Colonic mucosa (tissue), 4 donors: ENCODE measurements at regions not wholly inside any gene's neighbourhood (a gene's known extent, or its start where the extent isn't known, plus 50 kb on each side); places are given as distances from the start of the nearest gene placed in this dataset.

Experiments
- DNase-seq: peaks from one replicate; pipeline ENCODE4 v3.0.0-alpha.2; 2020
- H3K27ac ChIP-seq: fragments of 200-600 bp; one replicate; pipeline ENCODE4 v1.8.0; 2021
- H3K27me3 ChIP-seq: fragments of 200-600 bp; one replicate; pipeline ENCODE4 v1.8.0; 2021
- H3K36me3 ChIP-seq: fragments of 200-600 bp; one replicate; pipeline ENCODE4 v1.8.0; 2021
- H3K4me1 ChIP-seq: fragments of 200-600 bp; one replicate; pipeline ENCODE4 v1.8.0; 2021; ENCODE audit warnings: mild to moderate bottlenecking
- H3K4me3 ChIP-seq: fragments of 200-600 bp; one replicate; pipeline ENCODE4 v1.8.0; 2021
- H3K9ac ChIP-seq, 2 donors: one replicate each; pipeline ENCODE4 v1.7.0; 2013; ENCODE audit warnings: control low read depth in 2 of 2, low read depth in 2 of 2, low read length in 2 of 2
- H3K9me3 ChIP-seq: fragments of 200-600 bp; one replicate; pipeline ENCODE4 v1.8.0; 2021
- intact Hi-C: fragments of 100-400 bp; cut with DNase I; formaldehyde crosslinking; loops from one replicate; pipeline ENCODE4 v1.14.1; 2022
- TF ChIP-seq, protein P1 (sequence below): fragments of 200-600 bp; IDR thresholded peaks from one replicate; pipeline ENCODE4 v1.8.0; 2022; ENCODE audit warnings: antibody characterized with exemption, mild to moderate bottlenecking
- donor health status: healthy.
- donor health status: DM: no; HTN: no; CAD: no.
- donor health status: DM: no; HTN: no; CAD: no.

DNA sequence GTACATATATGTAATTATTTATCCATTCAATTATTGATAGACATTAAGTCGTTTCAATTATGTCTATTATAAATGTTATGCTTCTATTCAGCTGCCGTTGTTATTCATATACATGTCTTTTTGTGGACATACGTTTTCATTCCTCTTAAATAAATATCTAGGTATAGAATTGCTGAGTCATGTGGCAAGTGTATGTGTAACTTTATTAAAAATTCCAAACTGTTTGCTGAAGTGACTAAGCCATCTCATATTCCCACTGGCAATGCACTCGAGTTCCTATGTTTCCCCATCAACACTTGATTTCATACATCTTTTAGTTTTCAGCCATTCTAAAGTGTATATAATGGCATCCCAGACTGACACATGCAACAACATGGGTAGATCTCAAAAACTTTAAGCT is 739.7 kb upstream of the POU3F2 start:
- H3K4me1 ChIP-seq = no peaks in the 10 kb centered on the region
- H3K36me3 ChIP-seq = no peaks in the 10 kb centered on the region
- no peaks in the 10 kb centered on the region for H3K27me3 ChIP-seq
- intact Hi-C loops = no loop called here
- H3K4me3 ChIP-seq = no peak overlapping the region
- no peaks in the 10 kb centered on the region for H3K9me3 ChIP-seq
- no peak overlapping the region for H3K27ac ChIP-seq
- H3K9ac ChIP-seq = no peak overlapping the region
- no peak for DNase-seq
- TF ChIP-seq, protein P1, sequence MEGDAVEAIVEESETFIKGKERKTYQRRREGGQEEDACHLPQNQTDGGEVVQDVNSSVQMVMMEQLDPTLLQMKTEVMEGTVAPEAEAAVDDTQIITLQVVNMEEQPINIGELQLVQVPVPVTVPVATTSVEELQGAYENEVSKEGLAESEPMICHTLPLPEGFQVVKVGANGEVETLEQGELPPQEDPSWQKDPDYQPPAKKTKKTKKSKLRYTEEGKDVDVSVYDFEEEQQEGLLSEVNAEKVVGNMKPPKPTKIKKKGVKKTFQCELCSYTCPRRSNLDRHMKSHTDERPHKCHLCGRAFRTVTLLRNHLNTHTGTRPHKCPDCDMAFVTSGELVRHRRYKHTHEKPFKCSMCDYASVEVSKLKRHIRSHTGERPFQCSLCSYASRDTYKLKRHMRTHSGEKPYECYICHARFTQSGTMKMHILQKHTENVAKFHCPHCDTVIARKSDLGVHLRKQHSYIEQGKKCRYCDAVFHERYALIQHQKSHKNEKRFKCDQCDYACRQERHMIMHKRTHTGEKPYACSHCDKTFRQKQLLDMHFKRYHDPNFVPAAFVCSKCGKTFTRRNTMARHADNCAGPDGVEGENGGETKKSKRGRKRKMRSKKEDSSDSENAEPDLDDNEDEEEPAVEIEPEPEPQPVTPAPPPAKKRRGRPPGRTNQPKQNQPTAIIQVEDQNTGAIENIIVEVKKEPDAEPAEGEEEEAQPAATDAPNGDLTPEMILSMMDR = no peak

DNA sequence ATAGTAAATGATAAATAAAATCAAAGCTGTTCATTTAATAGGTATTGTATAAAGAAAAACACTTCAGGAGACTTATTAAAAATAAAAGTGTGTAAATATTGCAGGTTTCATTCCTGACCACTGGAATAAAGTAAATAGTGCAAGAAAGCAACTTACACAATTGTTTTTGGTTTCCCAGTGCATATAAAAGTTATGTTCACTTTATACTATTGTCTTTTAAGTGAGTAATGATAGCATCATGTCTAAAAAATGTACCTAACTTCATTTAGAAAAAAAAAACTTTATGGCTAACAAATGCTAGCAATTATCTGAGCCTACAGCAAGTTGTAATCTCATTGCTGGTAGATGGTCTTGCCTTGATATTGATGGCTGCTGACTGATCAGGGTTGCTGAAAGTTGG is 726.6 kb upstream of the POU3F2 start:
- DNase-seq = no peak
- Histone ChIP-seq H3K27ac (no peak overlapping the region), H3K36me3 (no peaks in the 10 kb centered on the region), H3K9ac (no peak overlapping the region), H3K27me3 (no peaks in the 10 kb centered on the region), H3K4me1 (no peaks in the 10 kb centered on the region), H3K4me3 (no peak overlapping the region), H3K9me3 (no peaks in the 10 kb centered on the region)
- intact Hi-C loops = no loop called here
- TF ChIP-seq, protein P1 = no peak

DNA sequence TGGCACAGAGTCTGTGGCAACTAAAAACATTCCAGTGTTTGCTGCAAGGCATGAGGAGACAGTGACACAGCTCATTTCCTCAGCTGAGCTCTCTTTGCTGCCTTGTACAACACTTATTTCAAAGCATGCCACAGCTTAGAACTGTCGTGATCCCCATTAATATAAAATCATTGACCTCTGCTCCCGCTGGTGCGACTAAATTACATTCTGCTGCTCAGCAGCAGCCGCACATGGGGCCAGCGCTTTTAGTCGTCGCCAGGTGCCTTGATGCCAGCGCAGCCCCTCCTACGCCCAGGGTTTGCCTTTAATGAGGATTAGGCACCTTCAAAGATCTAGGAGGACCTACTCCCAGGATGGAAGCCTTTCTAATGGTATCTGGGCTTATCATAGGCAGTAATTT is 717.9 kb upstream of the POU3F2 start:
- no peak for DNase-seq
- intact Hi-C loops = no loop called here
- H3K27me3 ChIP-seq = no peaks in the 10 kb centered on the region

DNA sequence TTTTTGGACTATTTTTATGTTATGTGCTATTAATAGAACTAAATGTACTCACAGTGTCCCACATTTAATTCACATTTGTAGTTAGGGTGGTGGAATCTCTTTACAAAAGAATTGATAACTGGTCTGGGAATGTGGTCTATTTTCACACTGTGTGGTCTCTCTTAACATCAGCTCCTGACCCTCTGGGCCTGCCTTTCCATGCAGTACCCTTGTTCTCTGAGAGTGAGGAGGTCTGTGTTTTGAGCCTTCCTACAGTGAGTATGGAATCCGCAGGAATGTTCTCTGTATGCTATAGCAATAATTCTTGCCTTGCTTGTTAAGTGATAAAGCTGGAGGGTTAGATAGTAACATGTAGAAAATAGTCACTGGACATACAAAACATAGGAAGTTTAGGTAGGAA is 717.3 kb upstream of the POU3F2 start:
- no peak overlapping the region for H3K27ac ChIP-seq
- no peaks in the 10 kb centered on the region for H3K4me1 ChIP-seq
- H3K4me3 ChIP-seq = no peak overlapping the region
- no peak for DNase-seq
- H3K27me3 ChIP-seq = no peaks in the 10 kb centered on the region
- H3K36me3 ChIP-seq = no peaks in the 10 kb centered on the region
- TF ChIP-seq, protein P1 = no peak
- H3K9me3 ChIP-seq = no peaks in the 10 kb centered on the region
- no peak overlapping the region for H3K9ac ChIP-seq
- intact Hi-C loops = no loop called here

More for the DNA sequence above, 717.9 kb upstream of the POU3F2 start:
- Histone ChIP-seq H3K9me3 (no peaks in the 10 kb centered on the region), H3K4me3 (no peak overlapping the region), H3K36me3 (no peaks in the 10 kb centered on the region), H3K27ac (no peak overlapping the region), H3K4me1 (no peaks in the 10 kb centered on the region), H3K9ac (no peak overlapping the region)
- TF ChIP-seq, protein P1 = no peak

DNA sequence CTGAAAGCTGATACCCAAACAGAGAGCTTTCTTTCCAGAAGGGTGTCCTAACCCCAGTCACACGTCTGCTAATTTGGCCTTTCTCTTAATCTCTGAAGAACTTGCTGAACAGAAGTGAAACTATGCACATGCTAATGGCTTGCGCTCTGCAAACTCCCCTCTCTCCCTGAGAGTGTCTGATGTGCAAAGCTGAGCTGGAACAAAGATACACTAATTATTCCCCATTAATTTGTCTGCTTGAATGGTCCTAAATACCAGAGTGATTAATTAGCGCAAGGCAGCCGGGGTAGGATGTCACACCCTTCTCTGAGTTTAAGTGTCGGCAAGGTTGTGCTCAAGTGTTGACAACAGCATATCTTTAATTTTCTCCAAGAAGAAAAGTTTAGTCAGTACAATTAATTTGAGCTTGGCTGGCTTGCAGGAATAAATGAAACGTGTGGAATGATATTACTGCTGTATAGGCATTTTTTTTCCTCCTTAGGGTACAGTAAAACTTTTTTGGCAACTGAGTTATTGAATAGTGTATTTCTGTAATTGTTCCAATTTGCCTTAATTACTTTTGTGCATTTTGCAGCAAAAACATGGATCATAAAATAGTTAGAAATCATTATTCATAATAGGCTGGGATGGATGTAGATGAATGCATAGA is 715.9 kb upstream of the POU3F2 start:
- intact Hi-C loops = no loop called here
- DNase-seq = no peak

More for the DNA sequence above, 715.9 kb upstream of the POU3F2 start:
- Histone ChIP-seq H3K4me1 (no peaks in the 10 kb centered on the region), H3K27me3 (no peaks in the 10 kb centered on the region), H3K36me3 (no peaks in the 10 kb centered on the region), H3K4me3 (no peak overlapping the region), H3K9ac (no peak overlapping the region), H3K27ac (no peak overlapping the region), H3K9me3 (no peaks in the 10 kb centered on the region)
- TF ChIP-seq, protein P1 = no peak
